NCI-H2081 treated with DMSO at 0.1 percent for 48 hours (cell line): ENCODE measurements at regions not wholly inside any gene's neighbourhood (a gene's known extent, or its start where the extent isn't known, plus 50 kb on each side); places are given as distances from the start of the nearest gene placed in this dataset.
"Not testable (repeated sequence)": the region's sequence is repeated elsewhere in the genome, so short reads cannot be mapped to it uniquely, and the experiment has no call there.

Source experiments
- DNase-seq: peaks from one replicate; lab custom pipeline; 2025; lab: John Stamatoyannopoulos, UW

- no peak for DNase-seq
Observed at GRCh38 chr14:27613102-27613501, 1015.3 kb upstream of the NOVA1 start.

GRCh38 chr14:27623782-27624181 lies 1025.9 kb upstream of the NOVA1 start:
- DNase-seq: no peak

- no peak for DNase-seq
Observed at GRCh38 chr14:27634056-27634970, 1036.5 kb upstream of the NOVA1 start.

- DNase-seq: not testable (repeated sequence)
Observed at GRCh38 chr14:27640688-27641087, 1042.9 kb upstream of the NOVA1 start.

DNA sequence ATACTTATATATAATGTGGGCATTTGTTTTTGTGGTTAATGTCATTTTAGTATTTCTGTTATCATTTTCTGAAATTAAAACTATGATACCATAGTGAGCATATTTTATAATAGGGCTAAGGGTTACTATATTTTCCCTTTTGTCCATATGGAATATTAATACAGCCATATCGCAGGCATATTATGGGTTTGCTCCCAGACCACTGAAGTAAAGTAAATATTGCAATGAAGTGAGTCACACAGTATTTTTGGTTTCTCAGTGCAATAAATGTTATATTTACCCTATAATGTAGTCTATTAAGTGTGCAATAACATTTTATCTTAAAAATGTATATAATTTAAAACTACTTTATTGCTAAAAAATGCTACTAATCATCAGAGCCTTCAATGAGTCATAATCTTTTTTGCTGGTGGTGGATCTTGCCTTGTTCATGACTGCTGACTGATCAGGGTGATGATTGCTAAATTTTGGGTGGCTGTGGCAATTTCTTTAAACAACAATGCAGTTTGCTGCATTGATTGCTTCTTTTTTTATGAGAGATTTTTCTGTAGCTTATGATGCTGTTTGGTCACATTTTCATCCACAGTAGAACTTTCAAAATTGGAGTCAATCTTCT lies 1044.5 kb upstream of the NOVA1 start:
- DNase-seq: no peak

- DNase-seq: no peak
Observed at GRCh38 chr14:27660683-27661082, 1062.8 kb upstream of the NOVA1 start.

DNA sequence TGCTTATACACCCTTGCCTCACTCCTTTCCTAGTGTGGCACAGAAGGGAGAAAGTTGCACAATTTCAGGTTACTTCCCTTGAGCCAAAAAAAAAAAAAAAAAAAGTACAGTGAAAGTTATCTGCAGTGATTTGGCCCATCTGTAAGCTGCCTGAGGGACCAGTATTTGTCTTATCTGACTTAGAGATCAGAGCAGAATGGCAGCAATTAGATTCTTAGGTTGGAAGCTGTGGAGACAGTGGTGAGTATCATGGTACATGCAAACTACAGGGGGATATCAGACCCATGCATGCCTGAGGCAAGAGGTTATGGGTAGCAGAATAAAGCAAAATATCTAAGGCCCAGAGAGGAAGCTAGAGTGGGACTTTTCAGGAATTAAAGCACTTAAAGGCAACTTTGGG lies 1070.7 kb upstream of the NOVA1 start:
- no peak for DNase-seq

DNA sequence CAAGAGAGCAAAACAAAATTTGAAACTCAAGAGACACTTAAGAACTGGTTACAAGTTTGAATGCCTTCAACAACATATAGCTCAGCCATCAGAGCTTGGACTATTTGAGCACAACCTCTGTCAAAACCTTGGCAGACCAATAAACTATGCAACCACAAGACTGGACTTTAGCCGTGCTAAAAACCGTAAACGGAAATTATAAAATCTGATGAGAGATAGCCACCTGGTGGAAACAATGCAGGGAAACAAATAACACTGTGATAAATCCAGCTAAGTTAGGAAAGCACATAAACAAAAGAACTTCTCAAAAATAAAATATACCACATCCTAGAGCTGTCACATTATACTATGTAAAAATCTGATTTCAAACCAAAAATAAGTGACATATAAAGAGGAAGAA lies 1074.2 kb upstream of the NOVA1 start:
- DNase-seq: no peak

- DNase-seq: not testable (repeated sequence)
Observed at GRCh38 chr14:27672811-27673737, 1075.2 kb upstream of the NOVA1 start.

DNA sequence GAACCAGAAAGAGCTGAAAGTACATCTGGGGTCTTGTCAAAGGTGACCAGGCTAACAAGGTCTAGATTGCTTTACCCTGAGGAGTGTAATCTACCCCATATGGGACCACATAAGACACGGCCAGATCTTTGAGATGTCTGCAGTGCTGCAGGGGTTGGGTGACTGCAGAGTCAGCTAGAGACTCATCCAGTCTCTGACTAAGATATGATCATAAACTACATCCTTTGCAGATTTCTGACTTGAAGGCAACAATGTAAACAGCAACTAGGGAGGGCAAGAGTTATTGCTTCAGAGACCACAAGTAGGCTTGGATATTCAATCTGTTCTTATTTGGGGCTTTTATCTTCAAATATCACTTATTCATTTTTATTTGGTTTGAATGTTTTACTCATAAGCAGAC lies 1080.5 kb upstream of the FOXG1 start:
- DNase-seq: no peak

DNA sequence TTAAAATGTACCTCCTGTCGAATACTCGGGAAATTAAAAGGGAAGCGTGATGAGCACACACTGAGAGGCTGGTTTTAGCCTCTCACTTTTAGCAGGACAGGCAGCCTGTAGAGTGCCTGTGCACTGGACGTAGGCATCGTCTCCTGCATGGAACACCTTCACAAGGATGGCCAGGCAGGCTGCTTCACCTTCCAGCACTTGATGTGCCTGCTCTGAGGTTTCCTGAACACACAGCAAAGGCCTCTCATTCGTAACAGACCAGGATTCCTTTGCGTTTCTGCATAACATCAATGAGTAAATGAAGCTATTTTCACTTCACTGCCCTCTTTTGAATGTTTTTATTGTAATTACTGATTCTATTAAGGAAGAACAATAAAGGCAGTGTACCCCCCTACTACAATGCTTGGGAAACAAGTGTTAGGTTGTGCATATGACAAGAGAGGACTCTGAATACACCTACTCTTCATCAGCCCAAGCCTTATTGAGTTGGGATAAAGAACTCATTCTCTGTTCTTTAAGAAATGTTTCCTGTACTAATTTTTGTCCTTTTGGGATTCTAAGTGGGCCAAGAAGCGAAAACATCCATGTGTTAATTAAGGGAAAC lies 1077.6 kb upstream of the FOXG1 start:
- DNase-seq: no peak

DNA sequence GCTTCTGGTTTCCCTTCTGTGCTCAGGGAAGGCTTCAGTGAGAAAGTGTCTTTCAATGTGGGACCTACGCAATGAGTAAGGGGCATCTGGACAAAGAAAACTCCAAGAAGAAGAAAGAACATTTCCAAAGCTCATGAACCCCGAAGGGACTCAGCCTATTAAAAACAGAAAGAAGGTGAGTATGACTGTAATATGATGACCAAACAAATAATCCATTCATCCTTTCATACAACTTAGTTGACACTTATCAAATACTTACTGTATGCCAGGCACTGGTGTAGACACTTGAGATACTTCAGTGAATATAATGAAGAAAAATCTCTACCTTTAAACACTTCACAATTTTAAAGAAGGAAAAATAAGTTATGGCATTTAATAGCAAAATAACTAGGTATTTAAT lies 1054.2 kb upstream of the FOXG1 start:
- DNase-seq: no peak

- DNase-seq: no peak
Observed at GRCh38 chr14:27715561-27715960, 1051.0 kb upstream of the FOXG1 start.

DNA sequence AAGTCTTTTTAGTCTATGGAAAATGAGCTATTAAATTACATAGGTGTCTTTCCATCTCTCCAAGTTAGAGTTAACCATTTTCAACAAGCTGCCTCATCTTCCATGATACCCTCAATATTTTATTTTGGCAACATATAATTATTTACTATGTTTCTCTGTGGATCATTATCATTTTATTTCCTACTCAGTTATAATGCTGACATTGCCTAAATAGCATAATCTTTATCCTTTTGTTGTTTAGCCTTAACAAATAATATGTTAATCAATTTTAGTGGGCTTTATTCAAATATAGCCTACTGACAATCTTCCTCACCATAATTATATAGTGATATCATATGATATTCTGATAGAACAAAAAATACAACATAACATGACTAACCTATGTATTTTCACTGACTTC lies 1044.8 kb upstream of the FOXG1 start:
- no peak for DNase-seq

GRCh38 chr14:27725482-27725881 lies 1041.1 kb upstream of the FOXG1 start:
- DNase-seq: no peak

DNA sequence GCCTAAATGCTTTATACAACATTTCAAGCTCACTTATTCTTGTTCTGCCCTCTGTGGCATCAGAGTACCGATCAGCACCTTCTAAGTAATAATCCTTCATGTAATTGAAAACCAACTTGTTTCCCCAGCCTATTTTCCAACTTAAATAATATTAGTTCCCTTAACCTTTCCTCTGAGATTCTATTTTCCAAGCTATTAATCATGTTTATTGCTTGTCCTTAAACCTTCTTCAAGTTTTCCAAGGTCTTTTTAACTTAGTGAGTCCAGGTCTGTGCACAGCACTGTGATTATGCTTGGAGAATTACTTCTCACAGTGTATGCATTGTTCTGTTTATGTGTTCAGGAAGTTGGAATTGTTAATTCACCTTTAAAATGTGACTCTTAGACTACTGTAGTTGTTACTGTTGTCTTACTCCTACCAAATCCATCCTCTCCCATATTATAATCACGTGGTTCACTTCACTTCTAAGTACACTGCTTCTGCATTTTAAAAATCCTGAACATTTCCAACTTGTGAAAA lies 1039.3 kb upstream of the FOXG1 start:
- DNase-seq: no peak

DNA sequence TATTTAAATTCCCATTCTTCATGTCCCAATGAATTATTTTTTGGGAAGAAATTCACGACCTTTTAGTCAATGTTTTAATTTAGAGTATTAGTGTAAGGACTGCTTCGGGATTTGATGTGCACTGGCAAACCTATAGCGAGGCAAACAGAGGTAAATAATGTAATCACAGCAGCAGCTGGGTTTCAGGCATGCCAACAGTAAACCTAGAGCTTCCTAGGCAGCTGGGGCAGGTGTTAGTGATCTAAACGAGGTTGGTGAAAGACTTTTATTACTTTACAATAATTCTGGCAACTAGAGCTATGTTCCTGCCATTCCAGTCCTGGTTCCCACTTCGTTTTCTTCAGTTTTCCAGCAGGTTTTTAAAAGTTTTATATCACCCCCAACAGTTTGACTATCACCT lies 1036.4 kb upstream of the FOXG1 start:
- no peak for DNase-seq

GRCh38 chr14:27739657-27740156 lies 1026.9 kb upstream of the FOXG1 start:
- DNase-seq: no peak

DNA sequence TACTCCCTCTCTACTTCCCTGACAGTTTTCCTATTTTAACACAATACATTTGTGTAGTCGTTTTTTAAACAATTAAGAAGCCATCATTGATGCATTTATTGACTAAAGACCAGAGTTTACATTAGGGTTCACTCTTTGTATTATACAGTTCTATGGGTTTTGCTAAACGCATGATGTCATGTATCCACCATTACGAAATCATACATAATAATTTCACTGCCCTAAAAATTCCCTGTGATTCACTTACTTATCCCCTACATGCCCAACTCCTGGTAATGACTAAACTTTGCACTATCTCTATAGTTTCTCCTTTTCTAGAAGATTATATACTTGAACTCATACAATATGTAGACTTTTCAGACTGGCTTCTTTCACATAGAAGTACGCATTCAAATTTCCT lies 1016.5 kb upstream of the FOXG1 start:
- no peak for DNase-seq

DNA sequence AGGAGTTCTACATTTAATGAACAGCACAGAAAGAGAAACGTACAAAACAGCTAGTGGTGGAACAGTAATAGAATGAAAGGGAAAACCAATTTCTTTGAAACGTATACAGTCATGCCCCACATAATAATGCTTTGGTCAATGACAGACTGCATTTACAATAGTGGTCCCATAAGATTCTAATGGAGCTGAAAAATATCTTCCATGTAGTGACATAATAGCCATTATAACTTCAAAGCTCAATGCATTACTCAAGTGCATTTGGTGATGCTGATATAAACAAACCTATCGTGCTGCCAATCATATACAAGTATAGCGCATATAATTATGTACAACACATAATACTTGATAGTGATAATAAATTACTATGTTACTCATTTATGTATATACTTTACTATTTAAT lies 1008.9 kb upstream of the FOXG1 start:
- DNase-seq: not testable (repeated sequence)

- DNase-seq: not testable (repeated sequence)
Observed at GRCh38 chr14:27760367-27760766, 1006.2 kb upstream of the FOXG1 start.
